Activated CD4-positive, alpha-beta T cell treated with anti-CD3 and anti-CD28 coated beads, Interleukin-2, amount 50 U/mL, for 48 hours (primary cell): ENCODE measurements at regions not wholly inside any gene's neighbourhood (a gene's known extent, or its start where the extent isn't known, plus 50 kb on each side); places are given as distances from the start of the nearest gene placed in this dataset.

Source experiments
- DNase-seq, 2 experiments: peaks; one replicate each; pipeline ENCODE4 v3.0.0-alpha.2; 2020

- no peak for DNase-seq
These were observed 698.1 kb upstream of the CDH2 start for GRCh38 chr18:28875059-28875458.

DNA sequence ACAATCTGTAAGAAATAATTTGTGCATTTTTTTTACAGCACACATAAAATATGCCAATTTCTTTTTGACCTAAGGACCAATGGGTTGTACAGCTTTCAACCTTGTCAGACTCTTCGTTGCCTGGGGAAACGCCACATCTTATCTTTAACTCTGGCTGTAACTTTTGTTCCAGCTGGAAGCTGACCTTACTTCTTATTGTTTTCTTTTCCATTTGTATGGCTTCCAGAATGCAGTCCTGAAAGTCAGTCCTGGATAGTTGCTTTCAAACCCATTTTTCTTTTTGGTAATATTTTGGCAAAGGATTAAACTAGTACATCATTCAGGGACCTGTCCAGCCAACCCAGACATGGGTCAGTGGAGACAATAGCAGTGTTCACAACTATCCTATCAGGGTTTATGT, 686.5 kb upstream of the CDH2 start:
- DNase-seq, result no peak

- DNase-seq, result no peak
These were observed 681.3 kb upstream of the CDH2 start for GRCh38 chr18:28858248-28858647.

DNA sequence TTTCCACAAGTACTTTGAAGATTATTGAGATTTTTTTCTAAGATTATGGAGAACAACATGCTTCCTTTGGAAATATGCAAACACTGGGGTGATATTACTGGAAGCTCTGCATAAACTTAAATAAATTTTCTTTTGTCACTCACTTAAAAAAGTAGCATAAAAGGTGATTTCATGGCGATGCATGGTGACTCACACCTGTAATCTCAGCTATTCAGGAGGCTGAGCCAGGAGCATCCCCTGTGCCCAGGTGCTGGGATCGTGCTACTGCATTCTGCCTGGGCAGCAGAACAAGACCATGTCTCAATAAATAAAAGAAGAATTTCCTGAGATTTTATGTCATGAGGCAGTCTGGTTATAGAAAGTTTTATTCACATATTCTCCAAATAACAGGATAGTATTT, 679.1 kb upstream of the CDH2 start:
- DNase-seq, result no peak

DNA sequence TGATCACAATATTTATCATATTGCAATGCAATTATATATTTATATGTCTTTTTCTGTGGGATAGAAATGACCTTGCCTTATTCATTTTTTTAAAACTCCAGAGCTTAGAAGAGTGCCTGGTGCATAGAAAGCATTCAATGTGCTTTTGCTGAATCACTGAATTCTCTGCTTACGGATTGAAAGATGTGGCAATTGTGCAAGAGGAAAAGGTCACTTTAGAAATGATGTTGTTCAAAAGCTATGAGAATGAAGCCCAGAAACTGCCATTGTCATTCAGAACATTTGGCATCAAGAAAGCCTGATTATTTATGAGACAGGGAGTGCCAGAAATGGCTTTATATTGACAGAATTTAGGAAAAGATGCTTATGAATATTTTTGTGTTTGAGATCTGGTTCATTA, 678.6 kb upstream of the CDH2 start:
- no peak for DNase-seq

DNA sequence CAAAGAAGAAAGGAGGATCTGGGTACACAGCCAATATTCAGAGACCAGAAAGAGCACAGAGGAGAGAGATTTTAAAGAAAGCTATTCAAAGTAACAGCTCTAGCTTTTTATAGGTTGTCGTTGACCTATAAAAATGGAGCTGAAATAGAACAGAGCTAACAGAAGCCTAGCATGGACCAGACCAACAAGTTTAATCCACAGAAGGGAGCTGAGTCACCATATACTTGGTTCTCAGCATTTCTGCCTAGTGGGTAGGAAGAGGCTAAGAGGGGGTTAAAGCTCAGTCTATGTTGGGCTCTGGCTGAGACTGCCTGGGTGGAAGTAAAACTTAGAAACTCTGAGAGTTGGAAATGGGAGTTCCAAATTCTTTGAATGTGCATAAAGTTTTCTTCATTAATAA, 678.0 kb upstream of the CDH2 start:
- no peak for DNase-seq

- DNase-seq, result no peak
These were observed 670.0 kb upstream of the CDH2 start for GRCh38 chr18:28846958-28847357.

DNA sequence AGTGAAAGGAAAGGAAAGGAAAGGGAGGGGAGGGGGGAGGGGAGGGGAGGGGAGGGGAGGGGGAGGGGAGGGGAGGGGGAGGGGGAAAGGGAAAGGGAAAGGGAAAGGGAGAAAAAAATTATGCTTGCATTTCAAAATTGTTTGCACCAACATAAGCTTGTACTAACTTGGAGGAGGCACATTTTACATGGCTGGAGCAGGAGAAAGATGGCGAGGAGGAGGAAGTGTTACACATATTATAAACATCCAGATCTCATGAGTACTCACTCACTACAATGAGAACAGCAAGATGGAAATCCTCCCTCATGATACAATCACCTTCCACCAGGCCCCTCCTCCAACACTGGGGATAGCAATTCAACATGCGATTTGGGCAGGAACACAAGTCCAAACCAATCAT, 660.2 kb upstream of the CDH2 start:
- no peak for DNase-seq

DNA sequence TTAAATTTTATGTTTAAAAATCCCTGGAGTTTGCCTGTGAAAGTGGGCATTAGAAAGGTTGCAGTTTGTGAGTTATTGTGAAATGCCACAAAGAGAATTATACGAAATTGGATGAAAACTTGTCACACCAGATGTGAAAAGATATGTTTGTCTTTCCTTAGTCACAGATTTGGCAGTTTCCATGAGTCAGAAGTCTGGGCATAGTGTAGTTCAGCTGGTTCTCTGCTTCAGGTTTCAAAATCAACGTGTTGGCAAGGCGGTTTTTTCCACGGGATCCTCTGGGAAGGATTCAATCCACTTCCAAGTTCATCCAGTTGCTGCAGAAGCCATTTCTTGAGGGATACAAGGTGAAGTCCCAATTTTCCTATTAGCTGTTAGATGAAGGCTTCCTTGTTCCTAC, 658.0 kb upstream of the CDH2 start:
- no peak for DNase-seq

DNA sequence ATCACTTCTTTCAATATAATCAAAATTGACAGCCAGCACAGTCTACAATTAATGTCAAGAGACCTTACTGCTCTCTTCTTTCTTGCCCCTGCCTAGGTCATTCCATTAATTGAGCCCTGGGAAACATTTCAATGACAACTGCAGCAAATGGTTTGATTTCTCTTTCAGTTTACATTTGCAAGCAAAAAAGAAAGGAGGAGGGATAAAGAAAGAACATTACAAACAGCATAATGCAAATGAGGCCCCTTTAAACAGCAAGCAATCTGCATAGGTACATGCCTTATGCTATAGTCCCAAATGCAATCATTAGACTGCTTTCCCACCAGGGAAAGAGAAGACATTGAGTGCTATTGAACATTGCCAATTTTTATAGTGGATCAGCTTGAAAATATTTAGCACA, 655.0 kb upstream of the CDH2 start:
- DNase-seq, result no peak

GRCh38 chr18:28831476-28831875, 654.5 kb upstream of the CDH2 start:
- no peak for DNase-seq

DNA sequence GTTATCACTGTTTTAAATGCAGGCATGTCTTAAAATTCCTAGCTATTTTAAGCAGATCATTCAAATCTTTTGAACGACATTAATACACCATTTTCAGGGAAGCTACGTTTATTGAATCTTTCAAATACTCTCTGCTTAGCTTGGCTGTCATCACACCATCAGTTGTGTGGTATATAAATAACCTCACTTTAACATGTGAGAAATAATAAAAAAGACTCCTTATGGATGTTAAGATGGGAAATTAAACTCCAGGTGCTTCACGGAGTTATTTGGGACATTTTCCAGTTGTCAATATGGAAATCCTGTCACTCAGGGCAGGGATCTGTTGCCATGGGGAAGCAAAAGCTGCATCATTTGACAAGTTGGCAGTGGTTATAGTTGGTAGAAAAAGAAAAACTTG, 649.2 kb upstream of the CDH2 start:
- no peak for DNase-seq

DNA sequence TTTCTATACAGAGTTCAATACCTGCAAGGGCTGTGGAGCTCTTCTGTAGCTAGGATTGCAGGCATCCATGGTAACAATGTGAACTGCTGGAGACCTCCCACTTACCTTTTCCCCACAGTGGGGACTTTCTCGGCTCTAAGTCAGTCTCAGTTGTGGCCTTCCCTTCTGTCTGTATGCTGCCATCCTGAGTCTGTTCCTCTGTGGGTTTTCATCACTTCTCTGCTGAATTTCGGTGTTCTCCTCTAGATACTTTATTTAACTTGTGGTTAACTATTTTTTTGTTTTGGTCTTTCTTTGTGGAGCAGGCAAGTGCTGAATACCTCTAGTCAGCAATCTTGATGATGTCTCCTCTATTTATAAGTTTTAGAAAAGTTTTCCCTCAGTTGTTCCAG, 647.2 kb upstream of the CDH2 start:
- DNase-seq, result no peak

DNA sequence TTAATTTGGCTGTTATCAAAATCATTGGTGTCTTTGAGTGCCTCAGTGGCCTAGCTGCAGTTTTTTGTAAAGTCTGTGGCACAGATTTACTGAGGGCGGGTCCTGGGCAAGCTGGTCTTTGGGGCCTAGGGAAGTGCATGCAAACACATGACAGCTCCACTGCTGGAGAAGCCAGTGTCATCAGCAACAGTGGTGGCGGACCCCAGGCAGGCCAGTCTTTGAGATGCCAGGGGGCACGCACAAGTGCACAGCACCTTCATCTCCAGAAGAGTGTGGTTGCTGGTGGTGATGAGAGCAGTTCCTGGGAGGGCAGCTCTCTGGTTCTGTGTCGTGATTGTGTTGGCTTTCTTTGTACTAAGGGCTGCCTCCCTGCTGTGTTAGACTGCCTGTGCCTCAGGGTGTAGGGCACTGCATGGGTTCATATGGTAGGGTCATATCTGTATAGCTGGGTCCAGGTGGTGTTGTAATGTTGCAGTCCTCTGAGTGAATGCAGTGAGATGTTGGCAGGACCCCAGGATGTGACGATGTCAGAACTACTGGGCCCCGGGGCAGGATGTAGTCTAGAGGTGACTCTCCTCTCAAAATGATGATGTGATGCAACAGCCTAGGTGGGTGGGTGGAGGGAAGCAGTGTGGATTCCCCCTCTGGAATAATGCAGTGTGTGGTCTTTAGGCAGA, 646.7 kb upstream of the CDH2 start:
- no peak for DNase-seq

- DNase-seq, result no peak
These were observed 643.4 kb upstream of the CDH2 start for GRCh38 chr18:28820353-28820752.

- no peak for DNase-seq
These were observed 639.2 kb upstream of the CDH2 start for GRCh38 chr18:28816155-28816554.

DNA sequence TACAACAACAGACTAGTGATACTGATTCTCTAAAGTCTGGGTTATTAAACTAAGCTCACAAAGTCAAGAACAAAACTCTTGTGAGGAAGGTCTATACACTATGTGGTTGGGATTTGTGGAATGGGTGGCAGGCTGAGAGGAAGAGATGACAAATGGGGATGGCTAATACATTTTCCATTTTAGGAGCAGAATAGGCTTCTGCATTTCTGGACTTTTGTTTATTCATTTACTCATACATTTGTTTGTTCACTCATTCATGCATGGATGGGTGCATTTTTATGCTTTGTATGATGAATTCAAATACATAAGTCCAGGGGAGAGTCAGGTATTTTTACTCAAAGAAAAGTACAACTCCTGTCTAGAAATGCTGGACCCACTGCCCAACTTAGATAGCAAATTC, 637.4 kb upstream of the CDH2 start:
- DNase-seq, result no peak

DNA sequence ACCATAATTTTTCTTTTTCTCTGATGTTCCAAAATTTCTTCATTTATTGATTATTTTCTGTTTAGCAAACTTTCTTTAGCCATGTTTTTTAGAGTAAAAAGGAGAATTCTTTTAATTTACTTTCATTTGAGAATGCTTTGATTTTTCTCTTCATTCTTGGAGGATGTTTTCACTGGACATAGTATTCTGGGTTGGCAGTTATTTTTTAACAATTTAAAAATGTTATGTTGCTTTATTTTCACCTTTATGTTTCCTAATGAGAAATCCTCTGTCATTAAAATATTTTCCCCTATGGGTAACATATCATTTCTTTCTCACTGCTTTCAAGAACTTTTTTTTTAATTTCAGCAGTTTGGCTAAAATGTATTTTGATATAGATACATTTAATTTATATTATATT, 631.4 kb upstream of the CDH2 start:
- no peak for DNase-seq

GRCh38 chr18:28805491-28805890, 628.6 kb upstream of the CDH2 start:
- no peak for DNase-seq

GRCh38 chr18:28804512-28805202, 627.7 kb upstream of the CDH2 start:
- DNase-seq, result no peak

DNA sequence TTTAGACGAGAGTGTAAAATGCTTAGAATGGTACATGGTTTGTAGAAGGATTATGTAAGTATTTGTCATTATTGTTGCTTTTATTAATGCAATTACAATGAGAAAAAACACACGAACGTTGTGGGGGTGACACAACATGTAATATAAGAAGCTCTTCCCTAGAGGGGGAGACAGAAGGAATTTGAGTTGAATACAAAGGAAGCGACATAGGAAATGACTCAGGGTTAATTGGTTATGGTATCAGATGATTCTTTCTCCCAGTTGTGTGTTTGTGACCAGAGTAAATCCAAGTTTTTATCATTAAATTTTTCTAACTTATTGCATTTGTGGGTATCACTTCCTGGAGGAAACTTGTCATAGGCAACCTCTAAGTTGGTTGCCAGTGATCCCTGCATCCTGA, 625.6 kb upstream of the CDH2 start:
- DNase-seq, result no peak

DNA sequence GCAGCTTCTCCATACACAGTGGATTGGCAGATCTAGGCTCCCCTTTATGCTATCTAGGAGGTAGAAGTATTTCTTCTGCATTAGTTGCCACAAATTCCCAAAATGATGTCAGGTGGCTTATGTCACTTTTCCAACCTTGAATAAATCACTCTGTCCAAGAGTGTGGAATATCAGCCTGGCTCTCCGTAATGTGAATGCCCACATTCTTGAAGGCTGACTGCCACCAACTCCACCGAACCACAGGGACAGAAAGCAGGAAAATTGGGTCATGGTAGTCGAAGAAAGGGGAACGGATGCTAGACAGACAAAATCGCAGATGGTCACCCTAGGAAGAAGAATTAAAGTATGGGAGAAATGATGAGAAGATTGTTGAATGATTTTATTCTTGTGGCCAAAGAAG, 624.9 kb upstream of the CDH2 start:
- no peak for DNase-seq

- DNase-seq, result no peak
These were observed 617.7 kb upstream of the CDH2 start for GRCh38 chr18:28794459-28795245.

DNA sequence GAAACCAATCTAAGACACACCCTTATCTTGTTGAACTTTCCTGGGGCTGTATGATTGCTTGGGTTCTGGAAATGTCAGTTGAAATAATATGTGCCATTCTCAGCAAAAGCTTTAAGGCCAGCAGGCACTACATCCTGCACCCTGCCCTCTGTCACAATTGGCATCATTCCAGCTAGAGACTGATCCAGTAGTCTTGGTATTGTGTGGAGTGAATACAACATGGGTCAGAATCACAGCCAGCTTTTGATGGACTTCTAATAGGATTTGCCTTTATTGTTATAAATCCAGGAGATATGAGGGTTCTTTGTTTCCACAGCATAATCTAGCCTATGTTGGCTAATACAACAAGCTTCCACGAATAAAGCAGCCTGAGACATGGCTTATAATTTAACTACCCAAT, 617.0 kb upstream of the CDH2 start:
- no peak for DNase-seq
